HEK293 (cell line): ENCODE measurements at regions not wholly inside any gene's neighbourhood (a gene's known extent, or its start where the extent isn't known, plus 50 kb on each side); places are given as distances from the start of the nearest gene placed in this dataset.

Experiments used
- CTCF ChIA-PET: fragments of 350-600 bp; formaldehyde crosslinking; extraction: SDS; loops from one replicate; lab custom pipeline; 2021; ENCODE audit warnings: antibody characterized with exemption; lab: Yijun Ruan, JAX
- POLR2A ChIA-PET: fragments of 300-600 bp; formaldehyde crosslinking; extraction: SDS; loops from one replicate; lab custom pipeline; 2020; ENCODE audit warnings: antibody characterized with exemption, inconsistent platforms; lab: Yijun Ruan, JAX
- H3K27ac ChIP-seq: fragments of 200-500 bp; sonication (Bioruptor generic); 2 replicates; pipeline ENCODE4 v1.5.1; 2014; ENCODE audit warnings: low read depth, low read length, control low read depth, inconsistent platforms; ENCODE audit errors: extremely low read depth
- H3K36me3 ChIP-seq, 2 experiments: fragments of 200-500 bp in 1 of 2; sonication (Bioruptor generic) in 1 of 2; 1 replicate in 1 of 2; 2 replicates in 1 of 2; pipeline ENCODE4 v1.5.1; 2014 to 2017; ENCODE audit warnings: inconsistent platforms in 2 of 2, low read length in 2 of 2; ENCODE audit not compliant: control insufficient read depth in 2 of 2, insufficient read depth in 1 of 2
- H3K4me1 ChIP-seq: fragments of 200-500 bp; sonication (Bioruptor generic); 2 replicates; pipeline ENCODE4 v1.5.1; 2014; ENCODE audit warnings: mild to moderate bottlenecking, low read length, inconsistent platforms; ENCODE audit not compliant: control insufficient read depth, insufficient read depth
- H3K4me3 ChIP-seq: 2 replicates; pipeline ENCODE4 v1.5.1; 2011; ENCODE audit warnings: low read depth, mild to moderate bottlenecking, control low read depth, low read length, moderate library complexity
- H3K9me3 ChIP-seq: fragments of 200-500 bp; sonication (Bioruptor generic); 2 replicates; pipeline ENCODE4 v1.5.1; 2014; ENCODE audit warnings: low read depth, low read length, inconsistent platforms; ENCODE audit not compliant: control insufficient read depth, insufficient read depth
- ZBTB21 ChIP-seq: fragments of 450-650 bp; formaldehyde crosslinking; IDR thresholded peaks from 2 replicates; pipeline ENCODE4 v1.5.1; 2017; ENCODE audit warnings: missing biosample characterization, missing genetic modification characterization
- ZBTB26 ChIP-seq: fragments of 450-650 bp; formaldehyde crosslinking; optimal IDR thresholded peaks from 2 replicates; pipeline ENCODE3; 2016; ENCODE audit warnings: missing biosample characterization, mild to moderate bottlenecking, missing genetic modification characterization
- ZBTB44 ChIP-seq: fragments of 450-650 bp; IDR thresholded peaks from 2 replicates; pipeline ENCODE4 v1.5.1; 2018; ENCODE audit warnings: missing biosample characterization, mild to moderate bottlenecking, missing genetic modification characterization
- ZNF121 ChIP-seq: fragments of 450-650 bp; formaldehyde crosslinking; IDR thresholded peaks from 2 replicates; pipeline ENCODE4 v1.5.1; 2016; ENCODE audit warnings: missing biosample characterization, missing genetic modification characterization
- ZNF16 ChIP-seq: fragments of 450-650 bp; formaldehyde crosslinking; IDR thresholded peaks from 2 replicates; pipeline ENCODE4 v1.5.1; 2016; ENCODE audit warnings: low read depth, missing biosample characterization, missing genetic modification characterization
- ZNF280C ChIP-seq: fragments of 450-650 bp; formaldehyde crosslinking; IDR thresholded peaks from 2 replicates; pipeline ENCODE4 v1.5.1; 2016; ENCODE audit warnings: missing biosample characterization, missing genetic modification characterization
- ZNF416 ChIP-seq: fragments of 450-650 bp; formaldehyde crosslinking; IDR thresholded peaks from 2 replicates; pipeline ENCODE4 v1.5.1; 2016; ENCODE audit warnings: missing biosample characterization, missing genetic modification characterization
- ZNF555 ChIP-seq: fragments of 450-650 bp; formaldehyde crosslinking; conservative IDR thresholded peaks from 2 replicates; pipeline ENCODE4 v1.5.1; 2017; ENCODE audit warnings: missing biosample characterization, mild to moderate bottlenecking, missing genetic modification characterization, inconsistent platforms
- ZNF610 ChIP-seq: fragments of 450-650 bp; formaldehyde crosslinking; IDR thresholded peaks from 2 replicates; pipeline ENCODE4 v1.5.1; 2016; ENCODE audit warnings: missing biosample characterization, missing genetic modification characterization, borderline replicate concordance
- ZNF629 ChIP-seq: fragments of 450-650 bp; formaldehyde crosslinking; IDR thresholded peaks from 2 replicates; pipeline ENCODE4 v1.5.1; 2017; ENCODE audit warnings: missing biosample characterization, missing genetic modification characterization
- ZNF658 ChIP-seq: fragments of 450-650 bp; formaldehyde crosslinking; IDR thresholded peaks from 2 replicates; pipeline ENCODE4; 2016; ENCODE audit warnings: missing biosample characterization, missing genetic modification characterization
- ZNF707 ChIP-seq: fragments of 450-650 bp; formaldehyde crosslinking; IDR thresholded peaks from 2 replicates; pipeline ENCODE4 v1.5.1; 2016; ENCODE audit warnings: missing biosample characterization, missing genetic modification characterization
- ZNF776 ChIP-seq: fragments of 450-650 bp; formaldehyde crosslinking; IDR thresholded peaks from 2 replicates; pipeline ENCODE4 v1.5.0; 2017; ENCODE audit warnings: missing biosample characterization, missing genetic modification characterization, borderline replicate concordance
- TF ChIP-seq, protein P1 (sequence below): fragments of 450-650 bp; formaldehyde crosslinking; IDR thresholded peaks from 2 replicates; pipeline ENCODE4 v1.5.1; 2016; ENCODE audit warnings: missing biosample characterization, missing genetic modification characterization

GRCh38 chr9:81497091-81497490 is 192.3 kb downstream of the TLE1 start (continued):
- TF ChIP-seq ZBTB44 (tag by site-specific recombination) (no peak), ZNF555 (no peak), ZNF610 (tag by site-specific recombination) (no peak), ZNF416 (tag by site-specific recombination) (no peak)
- TF ChIP-seq, protein P1, sequence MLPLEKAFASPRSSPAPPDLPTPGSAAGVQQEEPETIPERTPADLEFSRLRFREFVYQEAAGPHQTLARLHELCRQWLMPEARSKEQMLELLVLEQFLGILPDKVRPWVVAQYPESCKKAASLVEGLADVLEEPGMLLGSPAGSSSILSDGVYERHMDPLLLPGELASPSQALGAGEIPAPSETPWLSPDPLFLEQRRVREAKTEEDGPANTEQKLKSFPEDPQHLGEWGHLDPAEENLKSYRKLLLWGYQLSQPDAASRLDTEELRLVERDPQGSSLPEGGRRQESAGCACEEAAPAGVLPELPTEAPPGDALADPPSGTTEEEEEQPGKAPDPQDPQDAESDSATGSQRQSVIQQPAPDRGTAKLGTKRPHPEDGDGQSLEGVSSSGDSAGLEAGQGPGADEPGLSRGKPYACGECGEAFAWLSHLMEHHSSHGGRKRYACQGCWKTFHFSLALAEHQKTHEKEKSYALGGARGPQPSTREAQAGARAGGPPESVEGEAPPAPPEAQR (tag by site-specific recombination) = no peak

- Histone ChIP-seq H3K36me3 (no peaks in the 10 kb centered on the region), H3K9me3 (no peaks in the 10 kb centered on the region), H3K4me3 (no peak overlapping the region), H3K27ac (no peak overlapping the region), H3K4me1 (0 out of 2 replicates have a peak, but pooled peaks cover 4% of the 10 kb centered on the region)
- TF ChIP-seq ZNF707 (tag by site-specific recombination) = no peak
- POLR2A ChIA-PET = no interaction called here
- CTCF ChIA-PET = no interaction called here
Observed at GRCh38 chr9:81492710-81493447, 196.5 kb downstream of the TLE1 start.

GRCh38 chr9:81490605-81491331 is 198.6 kb downstream of the TLE1 start:
- Histone ChIP-seq H3K4me3 (no peak overlapping the region), H3K27ac (no peak overlapping the region), H3K4me1 (0 out of 2 replicates have a peak, but pooled peaks cover 4% of the 10 kb centered on the region), H3K9me3 (no peaks in the 10 kb centered on the region), H3K36me3 (no peaks in the 10 kb centered on the region)
- ChIA-PET POLR2A (no interaction called here), CTCF (no interaction called here)
- TF ChIP-seq ZNF658 (tag by site-specific recombination) = no peak
- 0 out of 2 replicates have a peak, but pooled peaks have one; percentile 31 for TF ChIP-seq ZNF629 (tag by site-specific recombination)
- TF ChIP-seq ZNF121 (tag by site-specific recombination) = no peak
- TF ChIP-seq ZNF16 = no peak
- TF ChIP-seq ZNF707 (tag by site-specific recombination) = no peak

DNA sequence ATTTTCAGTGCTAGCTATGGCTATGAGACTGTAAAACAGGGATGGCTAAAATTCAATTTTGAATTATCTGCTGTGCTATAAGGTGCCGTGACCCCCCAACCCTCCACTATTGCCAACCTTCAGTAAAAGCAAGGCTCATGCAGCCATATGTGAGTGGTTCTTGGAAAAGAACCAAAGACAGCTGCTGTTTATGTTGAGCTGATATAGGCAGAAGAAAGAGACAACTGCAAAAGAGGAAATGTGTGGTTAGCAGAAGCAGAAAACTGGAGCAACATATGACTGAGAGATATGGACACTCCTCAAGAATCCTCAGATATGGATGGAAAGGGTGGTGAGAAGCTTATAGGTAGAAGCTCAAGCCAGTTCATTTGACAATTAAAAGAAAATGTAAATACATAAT is 200.3 kb downstream of the TLE1 start:
- POLR2A ChIA-PET = no interaction called here

More for the DNA sequence above, 200.3 kb downstream of the TLE1 start:
- TF ChIP-seq ZNF280C (tag by site-specific recombination) (no peak), ZBTB26 (no peak), ZBTB21 (tag by site-specific recombination) (no peak), ZNF776 (no peak)
- TF ChIP-seq, all 188 proteins: peak for 0
- Histone ChIP-seq H3K4me1 (0 out of 2 replicates have a peak, but pooled peaks cover 4% of the 10 kb centered on the region), H3K36me3 (no peaks in the 10 kb centered on the region), H3K4me3 (no peak overlapping the region), H3K9me3 (no peaks in the 10 kb centered on the region), H3K27ac (no peak overlapping the region)
- CTCF ChIA-PET = no interaction called here
